NCI-H524 treated with DMSO at 0.1 percent for 48 hours (cell line): ENCODE measurements at regions not wholly inside any gene's neighbourhood (a gene's known extent, or its start where the extent isn't known, plus 50 kb on each side); places are given as distances from the start of the nearest gene placed in this dataset.

ENCODE experiments used
- DNase-seq: peaks from one replicate; lab custom pipeline; 2025; lab: John Stamatoyannopoulos, UW

DNA sequence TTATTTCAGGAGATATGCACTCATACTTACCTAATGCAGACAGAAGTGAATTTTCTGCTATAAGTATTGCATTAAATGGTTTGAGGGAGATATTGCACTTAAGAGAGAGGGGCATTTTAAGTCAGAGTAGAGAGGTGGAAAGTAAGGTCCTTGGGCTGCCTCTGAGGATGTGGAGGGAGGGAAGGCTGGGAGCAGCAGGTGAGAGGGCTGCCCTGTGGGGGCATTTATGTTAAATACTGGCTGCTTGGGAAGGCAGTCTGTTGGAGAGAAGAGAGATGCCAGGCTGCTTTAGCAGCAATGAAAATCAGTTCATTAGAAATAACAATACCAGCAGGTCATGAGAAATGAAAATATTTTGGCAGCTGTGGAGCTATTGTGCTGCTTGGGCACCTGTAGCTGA lies 576.2 kb upstream of the HS6ST1 start:
- no peak for DNase-seq

DNA sequence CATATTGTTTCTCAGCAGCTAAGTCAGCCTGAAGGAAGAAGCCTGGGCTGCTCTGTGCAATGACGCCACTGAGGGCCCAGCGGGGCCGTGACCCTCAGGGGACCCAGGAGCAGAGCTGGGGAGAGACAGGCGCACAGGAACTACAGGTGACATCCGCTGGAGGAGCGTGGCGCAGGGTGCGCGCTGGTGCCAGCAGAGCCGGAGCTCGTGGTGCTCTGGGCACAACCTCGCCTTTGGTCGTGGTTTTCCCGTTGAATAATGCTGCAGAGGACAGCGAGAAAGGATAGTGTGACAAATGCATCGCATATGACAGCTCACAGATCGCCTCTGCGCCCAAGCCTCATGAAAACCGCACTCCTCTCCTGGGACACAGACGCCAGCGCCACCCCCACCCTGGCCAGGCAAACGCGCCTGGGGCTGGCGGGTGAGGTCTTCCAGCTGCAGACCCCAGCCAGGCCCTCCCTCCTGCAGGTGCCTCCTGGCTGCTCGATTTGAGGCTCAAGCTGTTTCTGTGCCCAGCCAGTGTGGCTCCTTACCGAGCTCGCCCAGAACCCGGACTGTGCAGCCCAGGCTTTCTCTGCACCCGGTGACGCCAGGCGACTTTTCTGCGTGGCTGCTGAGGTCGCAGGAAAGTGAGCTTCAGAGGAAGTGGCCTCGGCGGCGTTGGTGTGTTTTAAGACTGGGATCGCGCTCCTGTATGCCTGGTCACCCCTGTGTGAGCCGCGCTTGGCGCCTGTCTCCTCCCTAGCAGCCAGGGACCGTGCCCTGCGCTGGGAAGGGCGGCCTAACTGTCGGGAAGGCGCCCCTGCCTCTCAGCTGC lies 583.1 kb upstream of the HS6ST1 start:
- no peak for DNase-seq

DNA sequence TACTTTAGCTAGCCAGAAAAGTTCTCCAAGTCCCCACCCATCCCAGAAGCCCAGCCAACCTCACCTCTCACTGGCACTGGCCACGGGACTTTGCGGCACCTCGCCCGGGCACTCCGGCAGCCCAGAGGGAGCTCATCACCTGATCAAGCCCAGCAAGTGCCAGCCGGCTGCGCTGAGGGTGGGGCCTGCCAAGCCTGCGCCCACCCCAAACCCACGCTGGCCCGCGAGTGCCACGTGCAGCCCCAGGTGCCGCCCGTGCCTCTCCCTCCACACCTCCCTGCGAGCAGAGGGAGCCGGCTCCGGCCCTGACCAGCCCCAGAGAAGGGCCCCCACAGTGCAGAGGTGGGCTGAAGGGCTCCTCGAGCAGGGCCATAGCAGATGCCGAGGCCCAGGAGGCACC lies 585.0 kb upstream of the HS6ST1 start:
- no peak for DNase-seq

DNA sequence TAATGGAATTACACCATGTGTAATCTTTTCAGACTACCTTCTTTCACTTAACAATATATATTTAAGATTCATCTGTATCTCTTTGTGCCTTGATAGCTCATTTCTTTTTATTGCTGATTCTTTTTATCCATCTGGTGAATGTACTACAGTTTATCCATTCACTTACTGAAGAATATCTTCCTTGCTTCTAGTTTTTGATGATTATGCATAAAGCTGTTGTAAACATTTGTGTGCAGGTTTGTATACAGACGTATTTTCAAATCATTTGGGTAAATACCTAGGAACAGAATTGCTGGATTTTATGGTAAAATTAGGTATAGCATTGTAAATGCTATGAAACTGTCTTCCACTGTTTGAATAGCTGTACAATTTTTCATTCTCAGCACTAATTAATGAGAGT lies 592.6 kb upstream of the HS6ST1 start:
- DNase-seq: no peak

DNA sequence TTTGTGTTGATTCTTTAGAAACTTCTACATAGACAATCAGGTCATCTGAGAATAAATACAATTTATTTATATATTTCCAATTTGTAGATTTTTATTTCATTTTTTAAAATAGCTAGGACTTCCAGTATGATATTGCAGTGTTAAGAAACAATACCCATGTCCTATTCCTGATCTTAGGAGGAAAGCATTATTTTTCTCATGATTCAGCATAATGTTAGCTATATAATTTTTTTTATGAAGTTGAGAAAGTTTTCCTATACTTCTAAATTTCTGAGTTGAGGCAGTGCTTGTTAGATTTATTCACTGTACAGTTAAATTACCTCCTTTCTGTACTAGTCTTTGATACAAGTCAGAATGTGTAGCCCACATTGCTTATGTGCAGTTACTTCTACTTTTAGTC lies 595.7 kb upstream of the HS6ST1 start:
- no peak for DNase-seq

DNA sequence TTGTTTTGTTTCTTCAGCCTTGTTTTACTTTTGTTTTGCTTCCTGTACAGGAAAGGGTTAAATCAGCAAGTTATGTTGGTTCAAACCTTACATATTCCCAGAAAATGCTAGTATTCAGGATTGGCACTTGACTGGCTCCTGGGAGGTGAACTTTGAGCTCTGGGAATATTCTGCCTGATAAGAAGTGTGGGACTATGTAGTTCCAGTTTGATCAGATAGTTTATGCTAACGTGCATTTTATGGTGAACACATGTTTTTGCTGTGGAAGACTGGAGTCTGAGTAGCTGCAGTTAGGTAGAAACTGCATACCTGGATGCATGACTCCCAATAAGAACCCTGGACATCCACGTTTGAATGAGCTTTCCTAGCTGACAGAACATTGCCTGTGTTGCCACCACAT lies 603.1 kb upstream of the HS6ST1 start:
- DNase-seq: no peak

DNA sequence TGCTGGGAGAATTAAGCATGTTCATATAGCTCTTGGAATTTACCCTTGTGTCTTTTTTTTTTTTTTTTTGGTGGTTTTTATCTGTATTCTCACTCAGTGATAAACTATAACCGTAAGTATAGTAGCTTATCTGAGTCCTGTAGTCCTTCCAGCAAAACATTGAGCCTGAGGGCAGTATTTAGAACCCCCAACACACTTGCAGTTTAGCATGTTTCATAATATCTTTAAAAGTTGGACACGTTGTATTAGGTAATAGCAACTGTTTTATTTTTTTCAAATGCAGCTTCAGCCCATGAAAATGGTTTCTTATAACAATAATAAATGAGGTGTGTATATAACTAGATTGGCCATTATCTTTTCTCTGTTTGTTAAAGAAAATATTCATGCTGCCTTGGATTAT lies 603.5 kb upstream of the HS6ST1 start:
- DNase-seq: no peak

DNA sequence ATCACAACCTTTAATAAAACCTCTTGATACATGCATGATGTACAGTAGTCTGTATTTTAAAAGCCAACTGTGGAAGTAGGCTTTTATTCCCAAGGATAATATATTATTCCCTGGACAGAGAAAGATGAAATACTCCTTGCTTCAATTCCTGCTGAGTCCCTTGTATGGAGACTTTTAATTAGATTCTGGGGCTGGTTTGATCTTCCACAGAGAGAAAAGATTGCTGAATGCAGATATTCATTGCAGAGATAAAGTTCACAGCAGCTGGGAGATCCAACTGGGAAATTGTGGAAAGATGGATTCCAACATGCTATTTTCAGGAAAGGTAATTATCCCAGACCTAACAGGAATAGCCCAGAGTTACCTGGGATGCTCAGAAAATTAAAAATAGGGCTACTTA lies 607.0 kb upstream of the HS6ST1 start:
- no peak for DNase-seq

DNA sequence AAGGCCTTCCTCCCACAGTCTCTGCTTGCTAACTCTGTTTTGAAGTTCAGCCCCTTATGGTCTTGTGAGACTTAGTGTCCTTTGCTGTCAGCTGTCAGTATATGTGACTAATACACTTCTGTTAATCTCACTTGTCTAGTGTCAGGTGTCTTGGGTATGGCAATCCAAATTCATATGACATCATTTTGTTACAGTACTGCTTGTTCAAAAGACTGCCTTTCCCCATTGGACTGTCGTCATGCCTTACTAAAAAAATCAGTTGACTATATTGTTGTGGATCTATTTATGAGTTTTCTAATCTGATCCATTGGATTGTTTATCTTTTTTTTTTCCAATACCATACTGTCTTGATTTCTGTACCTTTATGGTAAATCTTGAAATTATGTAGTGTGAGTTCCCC lies 611.4 kb upstream of the HS6ST1 start:
- no peak for DNase-seq

DNA sequence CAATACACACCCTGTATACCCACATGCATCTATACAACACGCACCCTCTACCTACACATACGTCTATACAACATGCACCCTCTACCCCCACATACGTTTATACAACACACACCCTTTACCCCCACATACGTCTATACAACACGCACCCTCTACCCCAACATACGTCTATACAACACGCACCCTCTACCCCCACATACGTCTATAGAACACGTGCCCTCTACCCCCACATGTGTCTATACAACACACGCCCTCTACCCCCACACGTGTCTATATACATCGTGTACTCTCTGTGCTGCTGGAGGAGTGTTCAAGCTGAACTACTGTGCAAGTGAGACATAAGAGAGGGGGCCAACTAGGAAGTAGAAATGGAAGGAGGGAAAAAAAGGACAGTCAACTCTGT lies 621.7 kb upstream of the HS6ST1 start:
- DNase-seq: no peak

DNA sequence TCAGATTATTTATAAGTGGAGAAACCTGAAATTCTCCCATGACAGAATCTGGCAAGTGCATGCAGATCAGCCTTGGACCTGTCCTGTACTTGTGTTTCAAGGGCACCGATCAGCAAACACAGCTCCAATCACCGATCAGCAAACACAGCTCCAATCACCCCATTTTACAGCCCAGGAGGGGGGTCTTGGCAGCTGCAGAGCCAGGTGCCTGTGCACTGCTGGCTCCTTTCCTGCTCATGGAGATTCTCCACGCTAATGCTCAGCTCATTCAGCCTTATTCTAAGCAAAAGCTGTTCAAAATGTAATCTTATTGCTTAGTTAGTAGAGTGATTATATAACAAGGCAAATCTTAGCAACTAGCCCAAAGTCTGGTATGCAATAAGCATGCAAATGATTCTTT lies 623.1 kb upstream of the HS6ST1 start:
- DNase-seq: no peak

DNA sequence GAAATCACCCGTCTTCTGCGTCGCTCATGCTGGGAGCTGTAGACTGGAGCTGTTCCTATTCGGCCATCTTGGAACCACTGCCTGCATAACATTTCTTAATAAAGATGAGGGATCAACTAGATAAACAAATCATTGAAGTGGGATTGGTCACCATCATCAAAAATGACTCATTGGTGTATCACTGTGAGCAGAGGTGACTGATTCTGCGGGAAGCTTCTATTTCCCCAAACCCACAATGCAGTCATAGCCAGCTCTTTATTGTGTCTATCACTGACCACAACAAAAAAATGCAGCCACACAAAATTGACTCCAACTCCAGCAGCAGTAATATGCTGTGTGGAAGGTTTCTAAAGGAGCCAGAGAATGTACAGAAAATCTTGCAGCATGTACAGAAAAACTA lies 630.7 kb upstream of the HS6ST1 start:
- DNase-seq: no peak

DNA sequence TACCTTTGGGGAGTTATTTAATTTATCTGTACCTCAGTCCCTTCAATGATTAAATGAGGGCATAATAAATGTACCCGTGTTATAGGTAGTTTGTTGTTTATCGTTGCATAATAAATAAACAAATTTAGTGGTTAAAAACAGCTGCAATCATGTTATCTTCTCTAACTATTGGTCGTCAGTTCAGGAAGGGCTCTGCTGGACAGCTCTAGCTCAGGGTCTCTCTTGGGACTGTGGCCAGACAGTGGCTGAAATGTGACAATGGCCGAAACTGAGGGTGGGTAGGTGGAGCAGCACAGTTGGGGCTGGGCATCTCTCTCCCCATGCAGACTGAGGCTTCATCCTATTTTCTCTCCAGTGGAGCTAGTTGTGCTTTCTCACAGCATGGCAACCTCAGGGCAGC lies 632.1 kb upstream of the HS6ST1 start:
- DNase-seq: no peak

DNA sequence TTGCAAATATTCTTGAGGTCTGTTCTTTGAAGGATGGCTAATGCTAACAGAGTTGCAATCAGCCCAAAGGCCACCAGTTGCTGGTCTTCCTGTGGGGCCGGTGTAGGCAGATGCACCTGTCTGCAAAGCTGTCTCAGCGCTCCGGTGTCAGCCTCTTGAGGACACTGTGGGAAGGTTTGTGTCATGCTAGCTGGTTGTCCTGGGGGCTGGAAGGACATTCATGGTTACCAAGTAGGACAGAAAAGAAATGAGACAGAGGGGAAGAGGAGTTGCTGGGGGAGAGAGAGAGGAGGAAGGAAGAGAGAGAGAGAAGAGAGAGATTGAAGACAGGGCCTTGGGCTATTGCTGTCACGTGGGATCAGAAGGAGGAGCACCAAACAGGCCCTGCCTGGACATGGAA lies 639.6 kb upstream of the HS6ST1 start:
- DNase-seq: no peak

DNA sequence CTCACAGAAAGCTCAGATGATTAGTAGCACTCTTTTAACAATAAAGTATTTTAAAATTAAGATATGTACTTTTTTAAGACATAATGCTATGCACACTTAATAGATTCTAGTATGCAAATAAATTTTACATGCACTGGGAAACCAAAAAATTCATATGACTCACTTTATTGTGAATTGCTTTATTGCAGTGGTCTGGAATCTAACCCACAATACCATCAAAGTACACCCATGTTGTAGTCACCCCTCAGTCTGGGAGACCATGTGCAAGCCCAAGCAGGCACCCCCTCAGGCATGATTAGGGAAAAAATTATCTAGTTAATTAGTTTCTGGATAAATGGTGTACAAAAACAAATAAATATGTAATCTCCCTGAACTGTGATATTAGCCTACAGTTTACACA lies 649.0 kb upstream of the HS6ST1 start:
- no peak for DNase-seq

DNA sequence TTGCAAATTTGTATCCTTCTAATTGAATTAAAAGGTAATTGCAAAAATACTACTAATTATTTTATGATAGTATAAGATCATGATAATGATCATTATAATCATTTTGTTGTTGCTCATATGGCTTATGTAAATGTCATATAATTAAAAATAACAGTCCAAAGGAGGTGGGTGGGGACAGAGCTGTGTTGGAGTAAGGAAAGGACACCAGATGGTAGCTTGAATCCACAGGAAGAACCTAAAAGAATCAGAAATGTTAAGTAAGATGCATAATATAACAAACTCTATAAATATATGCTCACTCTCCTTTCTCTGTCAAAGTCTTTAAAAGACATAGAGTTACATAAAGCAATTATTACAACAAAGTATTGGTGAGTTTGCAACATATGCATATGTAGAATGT lies 650.7 kb upstream of the HS6ST1 start:
- no peak for DNase-seq

DNA sequence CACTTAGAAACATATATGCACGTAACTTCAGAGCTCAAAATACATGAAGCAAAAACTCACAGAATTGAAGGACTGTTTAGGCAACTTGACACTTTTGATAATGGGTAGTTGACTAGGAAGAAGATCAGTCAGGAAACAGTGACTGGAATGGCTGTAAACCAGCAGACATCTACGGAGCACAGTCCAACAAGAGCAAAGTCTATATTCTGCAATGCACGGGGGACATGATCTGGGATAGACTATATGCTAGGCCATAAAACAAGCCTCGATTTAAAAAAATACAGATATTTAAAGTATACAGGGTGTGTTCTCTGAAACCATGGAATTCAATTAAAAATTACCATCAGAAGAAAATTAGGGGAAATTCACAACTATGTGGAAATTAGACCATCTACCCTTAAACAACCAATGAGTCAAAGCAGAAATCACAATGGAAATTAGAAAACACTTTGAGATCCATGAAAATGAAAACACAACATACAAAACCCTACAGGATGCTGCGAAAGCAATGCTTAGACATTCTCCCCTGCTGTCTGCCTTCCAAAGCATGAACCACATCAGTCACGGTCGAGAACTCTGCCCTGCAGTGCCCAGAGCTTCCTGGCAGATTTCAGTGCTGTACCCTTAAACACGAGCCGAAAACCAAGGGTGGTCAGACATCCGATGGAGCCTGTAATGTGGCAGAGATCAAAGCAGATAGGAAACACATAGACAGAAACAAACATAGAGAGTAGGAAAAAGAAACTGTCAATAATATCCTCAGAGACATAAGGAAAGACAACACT lies 651.9 kb upstream of the HS6ST1 start:
- DNase-seq: no peak

DNA sequence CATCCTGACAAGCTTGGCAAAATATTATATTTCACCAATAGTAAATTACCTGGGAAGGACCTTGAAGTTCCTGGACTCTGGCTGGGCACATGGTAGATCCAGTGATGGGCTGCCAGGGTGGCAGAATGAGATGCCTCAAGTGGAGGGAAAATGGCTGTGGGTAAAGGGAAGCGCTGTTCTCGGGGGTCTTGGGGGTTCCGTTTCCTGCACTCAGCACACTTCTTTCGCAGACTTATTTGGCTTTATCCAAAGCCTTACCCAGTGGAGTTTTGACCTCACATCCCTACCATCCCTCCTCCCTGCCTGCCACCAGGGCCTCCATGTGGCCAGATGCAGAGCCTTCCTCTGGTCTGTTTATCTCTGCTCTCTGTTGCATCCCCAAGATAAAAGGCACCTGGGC lies 654.9 kb upstream of the HS6ST1 start:
- no peak for DNase-seq

DNA sequence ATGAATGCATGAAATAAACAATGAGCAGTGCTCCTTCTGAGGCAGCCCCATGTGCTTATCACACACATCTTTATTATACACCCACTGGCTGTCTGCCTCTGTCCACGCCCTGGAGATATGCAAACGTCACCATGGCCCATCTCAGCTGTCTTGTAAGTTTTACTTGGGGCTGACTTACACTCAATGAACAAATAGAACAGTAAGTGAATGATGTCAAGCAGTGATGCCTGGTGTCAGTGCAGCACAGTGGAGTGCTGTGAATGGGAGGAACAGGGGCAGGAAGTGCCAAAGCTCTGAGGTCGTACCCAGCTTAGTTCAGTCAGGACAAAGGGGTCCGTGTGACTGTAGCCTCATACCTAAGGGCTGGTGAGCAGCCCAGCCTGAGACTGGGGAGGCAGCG lies 659.5 kb upstream of the HS6ST1 start:
- DNase-seq: no peak

DNA sequence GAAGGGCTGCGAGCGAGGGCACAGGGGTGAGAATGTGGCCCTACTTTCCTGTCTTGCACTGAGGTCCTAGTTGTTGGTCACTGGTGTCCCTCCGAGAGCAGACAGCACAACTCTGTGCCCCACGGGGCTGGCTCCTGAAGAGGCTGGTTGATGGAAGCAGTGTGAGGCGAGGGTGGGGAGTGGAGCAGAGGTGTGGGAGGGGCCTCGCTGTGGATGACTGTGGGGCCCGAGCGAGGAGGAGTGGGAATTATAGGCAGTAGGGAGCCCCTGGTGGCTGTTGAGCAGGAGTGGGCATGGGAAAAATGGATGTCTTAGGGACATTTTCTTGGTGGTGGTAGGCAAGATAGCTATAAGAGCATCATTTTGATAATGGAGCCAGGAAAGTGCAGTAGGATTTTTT lies 660.5 kb upstream of the HS6ST1 start:
- no peak for DNase-seq

DNA sequence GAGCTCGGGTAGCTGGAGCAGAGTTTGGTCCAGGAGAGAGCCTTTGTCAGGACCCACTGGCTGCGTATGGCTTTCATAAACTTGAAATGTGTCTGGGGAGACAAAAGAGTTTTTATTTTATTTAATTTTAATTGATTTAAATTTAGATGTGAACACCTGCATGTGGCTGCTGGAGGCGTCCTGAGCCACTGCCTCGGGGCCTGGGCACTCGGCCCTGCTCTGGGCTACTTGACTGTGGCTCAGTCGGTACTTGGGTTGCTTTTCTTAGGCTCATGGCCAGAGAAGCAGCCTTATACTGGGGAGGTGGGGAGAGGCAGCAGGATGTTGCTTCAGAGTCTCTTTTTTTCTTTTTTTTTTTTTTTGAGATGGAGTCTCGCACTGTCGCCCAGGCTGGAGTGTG lies 661.8 kb upstream of the HS6ST1 start:
- no peak for DNase-seq

DNA sequence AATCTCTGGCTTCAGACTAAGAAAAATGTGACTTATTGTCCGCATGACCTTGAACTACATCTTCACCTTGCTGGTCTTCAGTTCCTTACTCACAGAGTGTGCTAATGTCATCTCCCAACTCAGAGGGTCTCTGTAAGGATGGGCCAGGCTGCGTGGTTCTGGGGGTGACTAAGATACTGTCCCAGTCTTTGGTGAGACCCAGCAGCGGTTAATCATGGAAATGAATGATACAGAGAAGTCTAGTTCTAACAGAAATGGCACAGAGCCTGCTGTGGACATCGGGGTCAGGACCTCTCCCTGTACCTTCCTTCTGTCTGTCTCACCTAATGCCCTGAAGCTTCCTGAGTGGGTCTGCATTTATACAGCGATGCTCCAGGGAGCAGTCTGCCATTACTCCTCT lies 662.7 kb upstream of the HS6ST1 start:
- DNase-seq: no peak

DNA sequence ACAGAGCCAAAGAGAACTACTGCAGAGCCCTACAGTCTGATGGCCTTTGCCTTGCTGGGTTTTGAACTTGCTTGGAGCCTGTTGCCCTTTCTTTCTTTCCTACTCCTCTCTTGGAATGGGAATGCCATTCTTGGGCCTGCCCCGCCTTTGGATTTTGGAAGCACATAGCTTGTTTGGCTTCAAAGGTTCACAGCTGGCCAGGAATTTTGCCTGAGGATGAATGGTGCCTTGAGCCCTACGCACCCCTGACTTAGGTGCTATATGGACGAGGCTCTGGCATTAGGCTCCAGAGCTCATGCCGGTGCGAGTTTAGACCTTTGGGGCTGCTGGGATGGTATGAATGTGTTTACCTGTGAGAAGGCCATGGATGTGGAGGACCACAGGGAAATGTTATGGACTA lies 663.3 kb upstream of the HS6ST1 start:
- no peak for DNase-seq

DNA sequence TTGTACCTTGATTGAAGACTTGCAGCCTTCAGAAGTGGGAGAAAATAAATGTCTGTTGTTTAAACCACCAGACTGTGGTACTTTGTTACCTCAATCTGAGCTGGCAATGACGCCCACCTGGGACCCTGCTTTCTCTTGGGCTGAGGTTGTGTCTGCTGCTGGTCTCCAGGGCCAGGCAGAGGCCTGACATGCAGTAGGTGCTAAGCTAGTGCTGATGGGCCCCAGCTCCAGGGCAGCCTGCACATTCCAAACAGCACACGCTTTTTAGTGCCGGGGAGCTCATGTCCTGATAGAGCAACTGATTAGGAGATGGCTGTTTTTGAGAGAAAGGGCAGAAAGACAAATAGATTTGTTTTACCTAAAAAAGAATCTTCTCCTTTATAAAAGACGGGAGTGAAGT lies 664.0 kb upstream of the HS6ST1 start:
- no peak for DNase-seq
